GM12891 (cell line): ENCODE measurements at regions not wholly inside any gene's neighbourhood (a gene's known extent, or its start where the extent isn't known, plus 50 kb on each side); places are given as distances from the start of the nearest gene placed in this dataset.

Source experiments
- POLR2A ChIP-seq: IDR thresholded peaks from 2 replicates; pipeline ENCODE4 v1.6.1; 2011; ENCODE audit warnings: low read depth, low read length, control low read depth
- POLR2AphosphoS5 ChIP-seq: IDR thresholded peaks from 2 replicates; pipeline ENCODE4 v1.6.1; 2011; ENCODE audit warnings: low read depth, low read length, control low read depth

DNA sequence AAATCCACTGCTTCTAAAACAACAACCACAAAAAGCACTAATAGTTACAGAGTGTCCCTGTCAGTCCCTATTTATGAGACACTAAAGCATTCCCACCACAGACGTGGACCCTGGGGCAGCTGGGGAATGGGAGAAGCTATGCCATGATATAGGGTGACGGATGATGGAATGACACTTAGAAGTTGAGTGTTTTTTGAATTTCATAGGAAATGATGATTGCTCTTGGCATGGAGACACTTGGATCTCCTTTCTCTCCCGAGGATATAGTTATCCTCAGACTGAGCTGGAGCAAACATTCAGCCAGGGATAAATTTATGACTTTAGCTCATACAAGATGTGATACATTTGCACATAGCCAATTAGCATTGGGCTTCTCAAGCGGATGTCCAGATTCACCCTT, 151.2 kb downstream of the EDN3 start:
- TF ChIP-seq POLR2AphosphoS5 (no peak), POLR2A (no peak)
